Omental fat pad (tissue), 3 donors: ENCODE measurements at regions not wholly inside any gene's neighbourhood (a gene's known extent, or its start where the extent isn't known, plus 50 kb on each side); places are given as distances from the start of the nearest gene placed in this dataset.

Source experiments
- ATAC-seq: fragments of 150-250 bp; one replicate; pipeline ENCODE4 v1.9.1; 2016; ENCODE audit warnings: mild to moderate bottlenecking, moderate library complexity; ENCODE audit not compliant: low FRiP score
- DNase-seq: peaks from one replicate; pipeline ENCODE4 v3.0.0-alpha.2; 2019; ENCODE audit warnings: low spot score
- TF ChIP-seq, protein P1 (sequence below), 3 donors: fragments of 450-650 bp; IDR thresholded peaks; one replicate each; pipeline ENCODE4 v1.5.1; 2016 to 2017; ENCODE audit warnings: antibody characterized with exemption in 3 of 3, mild to moderate bottlenecking in 3 of 3, moderate library complexity in 2 of 3

DNA sequence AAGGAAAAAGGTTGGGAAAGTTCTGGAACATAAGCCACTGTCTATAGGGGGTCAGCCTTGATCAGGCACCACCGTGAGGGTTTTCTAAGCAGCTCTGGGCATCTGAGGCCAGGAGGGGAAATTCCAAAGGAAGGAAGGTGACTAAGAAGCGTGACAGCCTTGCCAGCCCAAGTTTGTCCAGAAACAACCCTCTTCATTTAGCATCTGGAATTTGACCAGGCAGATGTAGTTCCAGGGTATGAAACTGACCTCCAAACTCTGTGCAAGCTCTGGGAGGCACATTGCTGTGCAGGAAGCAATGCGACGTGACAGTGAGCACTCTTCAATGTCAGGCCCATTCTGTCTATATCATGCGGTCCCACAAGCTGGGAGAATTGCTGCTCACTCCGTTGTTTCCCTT is 85.4 kb upstream of the TPM1 start:
- ATAC-seq, result no peak
- TF ChIP-seq, protein P1, sequence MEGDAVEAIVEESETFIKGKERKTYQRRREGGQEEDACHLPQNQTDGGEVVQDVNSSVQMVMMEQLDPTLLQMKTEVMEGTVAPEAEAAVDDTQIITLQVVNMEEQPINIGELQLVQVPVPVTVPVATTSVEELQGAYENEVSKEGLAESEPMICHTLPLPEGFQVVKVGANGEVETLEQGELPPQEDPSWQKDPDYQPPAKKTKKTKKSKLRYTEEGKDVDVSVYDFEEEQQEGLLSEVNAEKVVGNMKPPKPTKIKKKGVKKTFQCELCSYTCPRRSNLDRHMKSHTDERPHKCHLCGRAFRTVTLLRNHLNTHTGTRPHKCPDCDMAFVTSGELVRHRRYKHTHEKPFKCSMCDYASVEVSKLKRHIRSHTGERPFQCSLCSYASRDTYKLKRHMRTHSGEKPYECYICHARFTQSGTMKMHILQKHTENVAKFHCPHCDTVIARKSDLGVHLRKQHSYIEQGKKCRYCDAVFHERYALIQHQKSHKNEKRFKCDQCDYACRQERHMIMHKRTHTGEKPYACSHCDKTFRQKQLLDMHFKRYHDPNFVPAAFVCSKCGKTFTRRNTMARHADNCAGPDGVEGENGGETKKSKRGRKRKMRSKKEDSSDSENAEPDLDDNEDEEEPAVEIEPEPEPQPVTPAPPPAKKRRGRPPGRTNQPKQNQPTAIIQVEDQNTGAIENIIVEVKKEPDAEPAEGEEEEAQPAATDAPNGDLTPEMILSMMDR (IDR thresholded peaks at IDR 0.05), result no peak
- no peak for DNase-seq

DNA sequence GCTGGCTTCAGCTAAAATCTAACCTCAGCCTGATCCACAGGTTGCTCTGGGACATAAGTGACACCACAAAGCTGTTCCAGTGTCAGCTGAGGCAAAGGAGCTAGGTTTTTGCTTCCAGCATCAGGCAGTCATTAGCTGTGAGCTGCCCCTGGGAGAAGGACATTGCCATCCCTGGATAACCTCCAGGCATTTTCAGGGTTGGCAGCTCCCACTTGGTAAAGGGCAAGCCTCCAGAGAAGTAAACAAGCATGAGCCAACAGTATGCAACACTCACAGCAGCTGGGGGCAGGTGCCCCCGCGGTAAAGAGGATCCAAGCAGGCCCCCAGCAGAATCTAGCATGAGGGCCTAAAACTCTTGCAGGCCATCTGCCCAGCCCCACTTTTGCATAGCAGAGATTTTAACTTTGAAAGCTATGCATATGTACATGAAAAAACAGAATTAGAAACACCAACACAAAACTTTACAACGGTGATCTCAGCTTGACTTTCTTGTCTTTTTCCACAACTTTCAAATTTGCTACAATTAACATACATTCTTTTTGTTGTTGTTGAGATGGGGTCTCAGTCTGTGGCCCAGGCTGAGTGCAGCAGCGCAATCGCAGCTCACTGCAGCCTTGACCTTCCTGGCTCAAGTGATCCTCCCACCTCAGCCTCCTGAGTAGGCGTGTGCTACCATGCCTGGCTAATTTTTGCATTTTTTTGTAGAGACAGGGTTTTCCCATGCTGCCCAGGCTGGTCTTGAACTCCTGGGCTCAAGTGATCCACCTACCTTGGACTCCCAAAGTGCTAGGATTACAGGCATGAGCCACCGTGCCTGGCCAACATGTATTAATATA is 83.8 kb upstream of the TPM1 start:
- TF ChIP-seq, protein P1 (IDR thresholded peaks at IDR 0.05), result no peak
- no peak for DNase-seq

DNA sequence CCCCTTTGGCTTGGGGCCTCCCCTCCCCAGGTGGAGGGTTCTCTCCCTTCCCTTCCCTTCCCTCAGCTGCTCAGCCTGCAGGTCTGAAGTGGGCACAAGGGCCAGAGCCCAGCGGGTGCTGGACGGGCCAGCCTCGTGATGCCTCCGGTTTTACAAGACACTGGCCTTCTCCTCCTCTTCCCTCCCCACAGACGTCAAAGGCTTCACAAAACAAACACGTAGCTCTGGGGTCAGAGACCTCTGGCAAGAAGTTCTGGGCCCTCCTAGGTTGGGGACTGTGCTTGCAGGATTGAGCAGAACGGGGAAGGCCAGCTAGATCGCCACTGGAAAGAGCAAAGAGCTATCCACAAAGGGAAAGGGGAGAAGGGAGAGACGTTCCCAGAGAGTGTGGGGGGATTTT is 81.4 kb upstream of the TPM1 start:
- DNase-seq (no peak), ATAC-seq (no peak)
- TF ChIP-seq, protein P1 (IDR thresholded peaks at IDR 0.05), result no peak

More for the DNA sequence above, 83.8 kb upstream of the TPM1 start:
- no peak for ATAC-seq

DNA sequence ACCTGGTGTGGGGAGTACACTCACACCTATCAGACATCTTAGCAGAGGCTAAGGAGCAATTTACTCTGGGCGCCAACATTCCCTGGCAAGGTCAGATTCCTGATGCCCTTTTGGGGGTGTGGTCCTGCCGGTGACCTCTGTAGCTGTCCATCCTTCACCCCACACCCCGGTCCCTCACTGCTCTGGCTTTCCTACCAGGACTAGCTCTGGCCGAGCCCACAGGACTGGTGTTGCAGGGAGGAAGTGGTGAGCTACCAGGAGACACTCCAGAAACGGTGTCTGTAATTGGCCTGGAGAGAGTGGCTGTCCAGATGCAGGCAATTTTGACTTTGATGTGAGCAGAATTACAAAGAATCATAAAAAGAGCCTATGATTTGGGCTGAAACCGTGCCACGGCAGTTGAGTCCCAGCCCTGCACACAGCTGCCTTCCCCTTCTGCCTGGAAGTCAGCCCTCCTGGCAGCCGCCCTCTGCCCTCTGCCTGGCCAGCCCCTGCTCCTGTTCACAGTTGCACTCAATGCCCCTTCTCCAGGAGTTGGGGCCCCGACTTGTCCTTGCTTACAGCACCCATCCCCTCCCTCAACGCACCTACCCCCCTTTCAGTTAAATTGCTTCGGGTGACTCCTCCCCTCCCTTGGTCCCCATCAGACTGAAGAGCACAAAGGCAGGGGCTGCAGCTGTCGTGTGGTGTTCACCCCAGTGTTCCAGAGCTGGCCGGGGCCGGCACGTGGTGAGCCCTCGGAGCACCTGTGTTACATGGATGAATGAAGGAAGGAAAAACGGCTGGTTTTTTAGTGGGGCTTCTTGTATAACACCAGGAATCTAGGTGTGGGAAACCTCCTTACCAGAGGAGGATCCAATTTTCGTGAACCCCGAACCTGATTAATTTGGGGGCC is 80.2 kb upstream of the TPM1 start:
- ATAC-seq, result no peak
- DNase-seq, result no peak
- TF ChIP-seq, protein P1 (IDR thresholded peaks at IDR 0.05), result no peak

DNA sequence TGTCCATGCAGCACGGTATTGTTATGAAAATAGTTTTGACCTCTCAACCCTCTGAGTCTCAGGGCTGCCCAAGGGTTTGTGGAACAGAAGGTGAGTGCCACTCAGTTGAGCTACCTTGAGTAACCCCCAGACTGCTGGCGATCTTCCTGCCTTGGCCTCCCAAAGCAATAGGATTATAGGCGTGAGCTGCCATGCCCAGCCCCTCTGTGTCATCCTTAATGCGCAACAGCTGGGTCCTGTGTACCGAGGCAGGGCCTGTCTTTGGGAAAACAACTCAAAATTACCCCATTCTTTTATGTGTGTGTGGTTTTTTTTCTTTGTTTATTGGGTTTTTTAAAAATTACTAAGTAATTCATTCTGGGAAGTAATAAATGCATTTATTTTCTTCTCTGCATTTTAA is 78.3 kb upstream of the TPM1 start:
- ATAC-seq (no peak), DNase-seq (no peak)
- TF ChIP-seq, protein P1 (IDR thresholded peaks at IDR 0.05), result no peak

DNA sequence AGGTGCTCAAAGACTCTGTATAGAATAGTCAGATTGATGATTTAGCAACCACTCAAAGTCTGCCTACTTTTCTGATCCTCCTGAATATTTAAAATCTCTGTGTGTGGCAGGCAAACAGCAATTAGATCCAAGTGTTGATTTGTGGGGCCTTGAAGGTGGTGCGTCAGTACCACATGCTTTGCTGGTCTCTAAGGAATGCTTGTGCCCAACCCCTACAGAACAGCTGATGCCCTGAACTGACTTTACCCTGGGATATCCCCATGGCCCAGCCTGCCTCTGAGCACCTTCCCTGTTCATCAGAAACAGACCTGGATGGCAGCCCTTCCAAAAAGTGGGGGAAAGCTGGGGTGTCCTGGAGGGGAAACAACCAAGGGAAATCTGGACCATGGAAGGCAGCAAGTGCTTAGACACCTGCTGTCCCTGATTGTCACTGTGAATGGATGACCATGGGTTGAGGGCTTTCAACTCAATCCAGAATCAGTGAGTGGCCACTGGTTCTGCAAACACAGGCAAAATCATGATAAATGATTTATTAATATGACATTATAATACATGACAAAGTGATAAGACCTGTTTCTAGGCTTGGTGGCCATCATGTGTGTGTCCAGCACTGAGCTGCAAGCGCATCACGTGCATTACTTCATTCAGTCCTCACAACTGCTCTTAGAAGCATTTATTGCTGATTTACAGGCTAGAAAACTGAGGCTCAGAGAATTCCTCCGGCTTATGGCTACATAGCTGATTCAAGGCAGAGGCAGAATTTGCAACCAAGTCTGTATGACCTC is 76.1 kb upstream of the TPM1 start:
- DNase-seq (no peak), ATAC-seq (no peak)
- TF ChIP-seq, protein P1 (IDR thresholded peaks at IDR 0.05), result no peak
